Caki2 (cell line): ENCODE measurements at regions not wholly inside any gene's neighbourhood (a gene's known extent, or its start where the extent isn't known, plus 50 kb on each side); places are given as distances from the start of the nearest gene placed in this dataset.

Experiments
- DNase-seq: peaks from one replicate; pipeline ENCODE4 v3.0.0-alpha.2; 2015; ENCODE audit warnings: low read depth
- in situ Hi-C: cut with HindIII; loops from 2 replicates; pipeline ENCODE4 v1.10.0; 2016; ENCODE audit warnings: low sequenced_read_pairs, low pct_unique_long_range_greater_than_20kb, mixed read lengths

GRCh38 chr2:45280794-45281193 is 271.5 kb upstream of the SIX2 start:
- in situ Hi-C loops = no loop called here

DNA sequence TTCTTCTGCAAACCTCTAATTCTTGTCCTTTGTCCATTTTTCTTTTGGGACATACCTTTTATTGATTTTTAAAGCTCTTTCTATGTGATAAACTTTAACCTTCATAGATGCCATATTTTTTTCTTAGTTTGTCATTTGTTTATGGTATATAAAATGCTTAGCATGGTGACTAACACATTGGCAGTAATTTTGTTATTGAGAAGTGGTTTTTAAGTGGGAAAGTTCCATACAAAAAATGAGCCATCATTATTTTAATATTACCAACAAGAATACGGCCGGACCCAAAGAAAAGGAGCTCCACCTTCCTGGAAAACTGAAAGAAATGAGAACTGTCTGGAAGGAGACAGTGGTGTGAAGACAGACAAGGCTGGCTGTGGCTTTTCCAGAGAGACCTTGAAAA is 270.1 kb upstream of the SIX2 start:
- DNase-seq = no peak

More at GRCh38 chr2:45280794-45281193, 271.5 kb upstream of the SIX2 start:
- DNase-seq = no peak

GRCh38 chr2:45278365-45279078 is 269.3 kb upstream of the SIX2 start:
- DNase-seq = no peak
- in situ Hi-C loops = no loop called here

More for the DNA sequence above, 270.1 kb upstream of the SIX2 start:
- in situ Hi-C loops = no loop called here

GRCh38 chr2:45276914-45277313 is 267.7 kb upstream of the SIX2 start:
- no peak for DNase-seq
- in situ Hi-C loops = no loop called here

DNA sequence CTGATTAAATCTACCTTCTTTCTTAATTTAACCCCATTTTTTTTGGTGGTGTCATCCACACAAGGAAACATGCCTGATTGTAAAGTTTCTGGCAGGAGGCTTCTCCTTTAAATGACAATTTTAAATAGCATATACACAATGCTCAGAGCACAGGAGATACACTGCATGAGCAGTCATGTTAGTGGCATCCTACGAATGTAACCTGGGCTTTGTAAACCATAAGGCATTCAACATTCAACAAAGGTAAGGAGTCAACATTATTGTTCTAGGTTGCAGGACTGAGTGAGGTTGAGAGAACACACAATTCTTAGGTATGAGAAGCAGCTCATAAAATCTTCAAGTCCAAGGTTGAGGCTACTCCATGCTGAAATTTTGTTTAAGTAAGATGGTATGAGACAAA is 266.6 kb upstream of the SIX2 start:
- in situ Hi-C loops = no loop called here
- DNase-seq = no peak

GRCh38 chr2:45275242-45275805 is 266.1 kb upstream of the SIX2 start:
- peak; percentile 38 for DNase-seq
- in situ Hi-C loops = no loop called here

GRCh38 chr2:45274250-45274926 is 265.1 kb upstream of the SIX2 start:
- DNase-seq = no peak
- in situ Hi-C loops = no loop called here

DNA sequence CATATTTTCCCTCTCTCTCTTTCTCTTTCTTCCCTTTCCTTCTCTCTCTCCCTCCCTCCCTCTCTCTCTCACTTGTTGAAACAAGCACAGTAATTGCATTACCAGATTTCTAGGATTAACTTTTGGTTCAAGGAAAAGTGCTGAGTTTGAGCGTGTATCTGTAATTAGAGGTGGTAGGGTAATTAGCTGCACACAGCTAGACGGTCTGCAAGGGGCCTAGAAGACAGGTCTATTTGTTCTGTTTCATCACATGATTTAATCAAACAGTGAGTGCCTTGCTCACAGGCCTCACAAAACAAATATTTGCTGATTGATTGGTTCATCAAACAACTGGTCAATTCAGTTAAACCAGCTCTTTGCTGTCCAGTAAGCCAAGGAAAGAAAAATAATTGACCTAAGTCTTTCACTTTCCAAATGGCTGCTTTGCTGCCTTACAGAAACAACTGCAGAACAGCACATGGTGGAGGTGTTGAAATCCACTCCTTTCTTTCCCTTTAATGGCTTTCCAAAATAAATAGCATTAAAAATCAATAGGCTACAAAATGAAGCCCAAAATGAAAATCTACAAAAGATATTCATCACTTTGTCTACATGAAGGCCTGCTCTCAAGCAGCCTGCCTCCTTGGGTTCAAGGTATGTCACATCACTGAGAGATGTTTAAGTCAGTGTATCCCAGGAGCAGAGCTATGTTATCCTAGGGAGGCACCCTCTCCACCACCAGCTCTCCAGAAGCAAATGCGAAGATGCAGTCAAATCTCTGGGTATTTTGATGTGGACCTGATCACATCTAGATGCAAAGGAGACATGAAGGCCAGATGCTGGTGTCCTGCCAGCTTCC is 264.4 kb upstream of the SIX2 start:
- in situ Hi-C loops = no loop called here
- no peak for DNase-seq

- no peak for DNase-seq
- in situ Hi-C loops = no loop called here
Measured at GRCh38 chr2:45272549-45273265, 263.5 kb upstream of the SIX2 start.

GRCh38 chr2:45269149-45269793 is 260.0 kb upstream of the SIX2 start:
- in situ Hi-C loops = no loop called here
- no peak for DNase-seq

GRCh38 chr2:45268631-45269030 is 259.4 kb upstream of the SIX2 start:
- in situ Hi-C loops = no loop called here
- no peak for DNase-seq

GRCh38 chr2:45267062-45267792 is 258.0 kb upstream of the SIX2 start:
- in situ Hi-C loops = no loop called here
- DNase-seq = no peak

DNA sequence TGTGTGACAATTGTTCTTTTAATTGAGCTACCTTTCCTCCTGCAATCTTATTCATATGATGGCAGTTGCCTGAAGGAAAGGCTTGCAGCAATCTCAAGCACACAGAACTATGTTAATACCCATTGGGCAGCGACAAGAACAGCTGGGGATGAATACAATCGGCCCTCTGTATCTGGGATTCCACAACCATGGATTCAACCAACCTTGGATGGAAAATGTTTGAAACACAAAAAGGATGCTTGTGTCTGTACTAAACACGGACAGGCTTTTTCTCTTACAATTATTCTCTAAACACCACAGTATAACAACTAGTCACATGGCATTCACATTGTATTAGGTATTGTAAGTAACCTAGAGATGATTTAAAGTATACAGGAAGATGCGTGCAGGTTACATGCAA is 256.1 kb upstream of the SIX2 start:
- in situ Hi-C loops = no loop called here
- no peak for DNase-seq

GRCh38 chr2:45264227-45265225 is 255.3 kb upstream of the SIX2 start:
- in situ Hi-C loops = no loop called here
- DNase-seq = peak; percentile 59

DNA sequence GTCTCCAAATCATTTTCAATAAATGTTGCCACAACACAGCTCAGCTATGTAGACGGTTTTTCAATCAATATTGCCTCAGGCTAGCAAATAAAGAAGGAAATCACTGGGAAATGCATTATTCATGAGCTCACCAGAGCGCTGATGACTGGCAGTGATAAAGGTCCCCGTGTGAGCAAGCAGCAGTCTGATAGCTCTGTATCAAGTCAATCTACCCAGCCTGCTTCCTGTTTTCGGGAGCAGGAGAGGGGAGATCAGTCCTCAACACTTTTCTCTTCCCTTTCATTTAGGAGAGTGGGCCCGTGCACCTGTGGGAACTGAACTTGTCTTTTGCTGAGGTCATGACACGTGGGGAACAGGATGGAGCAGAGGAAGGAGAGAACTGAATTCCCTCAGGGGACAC is 253.9 kb upstream of the SIX2 start:
- in situ Hi-C loops = no loop called here
- no peak for DNase-seq

DNA sequence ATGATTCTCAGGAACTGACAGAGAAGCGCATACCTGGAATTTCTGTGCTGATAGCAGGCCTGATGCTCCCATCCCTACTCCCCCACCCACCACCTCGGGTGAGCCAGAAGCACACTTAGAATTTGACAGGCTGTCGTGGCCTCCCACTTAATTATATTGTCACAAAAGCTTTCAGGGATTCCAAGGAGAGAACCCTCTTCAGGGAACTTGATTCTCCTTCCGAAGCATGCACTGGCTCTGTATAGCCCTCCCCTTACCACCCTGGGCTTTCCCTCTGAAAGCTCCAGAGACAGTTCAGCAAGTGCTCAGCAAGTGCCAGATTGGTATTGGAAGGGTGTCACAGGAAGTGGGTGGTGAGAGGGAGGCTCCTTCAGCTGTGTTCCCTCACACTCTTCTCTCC is 252.5 kb upstream of the SIX2 start:
- in situ Hi-C loops = no loop called here

More for the DNA sequence above, 252.5 kb upstream of the SIX2 start:
- DNase-seq = no peak
